Prostate gland (tissue), 2 donors: ENCODE measurements at regions not wholly inside any gene's neighbourhood (a gene's known extent, or its start where the extent isn't known, plus 50 kb on each side); places are given as distances from the start of the nearest gene placed in this dataset.
"Not testable (repeated sequence)": the region's sequence is repeated elsewhere in the genome, so short reads cannot be mapped to it uniquely, and the experiment has no call there.

ENCODE experiments used
- CTCF ChIP-seq, 4 experiments: fragments of 200-600 bp in 2 of 4; fragments of 450-650 bp in 2 of 4; sonication (generic) in 2 of 4; IDR thresholded peaks; 1 replicate in 3 of 4; 2 replicates in 1 of 4; pipeline ENCODE4 v1.5.1; 2016 to 2019; ENCODE audit warnings: antibody characterized with exemption in 4 of 4, mild to moderate bottlenecking in 2 of 4, moderate library complexity in 2 of 4
- POLR2AphosphoS5 ChIP-seq: sonication (generic); formaldehyde crosslinking; IDR thresholded peaks from one replicate; pipeline ENCODE4 v1.6.1; 2017; ENCODE audit warnings: antibody characterized with exemption

DNA sequence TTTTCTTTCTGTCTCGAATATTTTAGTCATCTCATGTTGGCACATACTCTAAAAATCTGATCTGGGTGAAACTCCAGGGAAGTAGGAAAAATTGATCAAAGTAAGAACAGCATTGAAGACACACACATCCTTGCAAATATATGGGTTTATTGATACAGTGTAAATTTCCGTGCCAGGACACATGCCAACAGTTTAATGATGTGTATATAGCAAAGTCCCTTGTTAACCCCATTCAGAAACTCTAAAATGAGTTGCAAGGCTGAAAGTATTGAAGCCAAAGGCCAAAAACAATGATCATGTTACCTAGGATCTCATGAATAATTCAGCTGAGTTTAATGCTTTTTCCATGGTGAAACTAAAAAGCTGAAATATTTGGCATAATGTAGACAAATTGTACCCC lies 61.6 kb downstream of the SRGAP2 start:
- not testable (repeated sequence) for TF ChIP-seq CTCF (IDR thresholded peaks at IDR 0.05); POLR2AphosphoS5
